ENCODE measurements at regions not wholly inside any gene's neighbourhood (a gene's known extent, or its start where the extent isn't known, plus 50 kb on each side); places are given as distances from the start of the nearest gene placed in this dataset.

DNA sequence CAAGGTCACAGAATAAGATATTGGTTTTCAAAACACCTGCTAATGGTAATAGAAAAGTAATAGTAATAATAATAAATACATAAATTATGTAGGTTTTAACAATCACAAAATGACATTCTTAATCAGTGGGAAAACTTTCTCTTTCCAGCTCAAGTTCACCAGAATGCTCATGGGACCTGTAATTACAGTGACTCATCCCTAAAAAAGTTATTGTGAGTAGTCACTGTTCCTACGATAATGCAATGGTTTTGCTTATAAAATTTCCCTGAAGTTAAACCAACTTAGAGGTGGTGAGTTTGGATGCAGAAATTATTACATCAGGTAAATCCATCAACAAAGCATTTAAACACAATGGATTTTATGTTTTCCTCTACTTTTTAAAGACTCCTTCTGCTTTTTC, 502.3 kb downstream of the PID1 start:
- TF ChIP-seq, protein P1, sequence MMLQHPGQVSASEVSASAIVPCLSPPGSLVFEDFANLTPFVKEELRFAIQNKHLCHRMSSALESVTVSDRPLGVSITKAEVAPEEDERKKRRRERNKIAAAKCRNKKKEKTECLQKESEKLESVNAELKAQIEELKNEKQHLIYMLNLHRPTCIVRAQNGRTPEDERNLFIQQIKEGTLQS (IDR thresholded peaks at IDR 0.05), result no peak
- TF ChIP-seq, protein P2, sequence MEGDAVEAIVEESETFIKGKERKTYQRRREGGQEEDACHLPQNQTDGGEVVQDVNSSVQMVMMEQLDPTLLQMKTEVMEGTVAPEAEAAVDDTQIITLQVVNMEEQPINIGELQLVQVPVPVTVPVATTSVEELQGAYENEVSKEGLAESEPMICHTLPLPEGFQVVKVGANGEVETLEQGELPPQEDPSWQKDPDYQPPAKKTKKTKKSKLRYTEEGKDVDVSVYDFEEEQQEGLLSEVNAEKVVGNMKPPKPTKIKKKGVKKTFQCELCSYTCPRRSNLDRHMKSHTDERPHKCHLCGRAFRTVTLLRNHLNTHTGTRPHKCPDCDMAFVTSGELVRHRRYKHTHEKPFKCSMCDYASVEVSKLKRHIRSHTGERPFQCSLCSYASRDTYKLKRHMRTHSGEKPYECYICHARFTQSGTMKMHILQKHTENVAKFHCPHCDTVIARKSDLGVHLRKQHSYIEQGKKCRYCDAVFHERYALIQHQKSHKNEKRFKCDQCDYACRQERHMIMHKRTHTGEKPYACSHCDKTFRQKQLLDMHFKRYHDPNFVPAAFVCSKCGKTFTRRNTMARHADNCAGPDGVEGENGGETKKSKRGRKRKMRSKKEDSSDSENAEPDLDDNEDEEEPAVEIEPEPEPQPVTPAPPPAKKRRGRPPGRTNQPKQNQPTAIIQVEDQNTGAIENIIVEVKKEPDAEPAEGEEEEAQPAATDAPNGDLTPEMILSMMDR (IDR thresholded peaks at IDR 0.05; ENCODE audit: low read depth, low read length, missing input control), result no peak
- TF ChIP-seq FOXA1 (IDR thresholded peaks at IDR 0.05), result no peak

Data from liver (tissue), 3 donors.